SK-N-SH (cell line): ENCODE measurements at regions not wholly inside any gene's neighbourhood (a gene's known extent, or its start where the extent isn't known, plus 50 kb on each side); places are given as distances from the start of the nearest gene placed in this dataset.

Source experiments
- CTCF ChIA-PET: fragments of 300-600, 350-600 bp; formaldehyde crosslinking; extraction: SDS; loops from one replicate; lab custom pipeline; 2021; lab: Yijun Ruan, JAX
- POLR2A ChIA-PET: fragments of 350-600 bp; sonication (Branson Sonifier 250); formaldehyde crosslinking; extraction: SDS; loops from one replicate; lab custom pipeline; 2020; ENCODE audit warnings: antibody characterized with exemption, inconsistent platforms; lab: Yijun Ruan, JAX
- DNase-seq: peaks from one replicate; pipeline ENCODE4 v3.0.0; 2012
- H2AFZ ChIP-seq: fragments of 200-600 bp; sonication (generic); 2 replicates; pipeline ENCODE4 v1.8.1; 2016; ENCODE audit warnings: antibody characterized with exemption, mild to moderate bottlenecking, low read depth
- H3F3A ChIP-seq: fragments of 200-600 bp; sonication (generic); replicated peaks from 2 replicates; pipeline ENCODE3; 2016; ENCODE audit warnings: antibody characterized with exemption, mild to moderate bottlenecking; ENCODE audit not compliant: insufficient read depth
- H3K27ac ChIP-seq, 2 experiments: fragments of 200-500 bp in 1 of 2; fragments of 200-600 bp in 1 of 2; sonication (Bioruptor generic) in 1 of 2; sonication (generic), shearing (Covaris generic) in 1 of 2; 2 replicates each; pipeline versions ENCODE4 v1.5.1 to v1.6.1; 2014 to 2016; ENCODE audit warnings: low read depth in 2 of 2, inconsistent platforms in 1 of 2, low read length in 1 of 2, mild to moderate bottlenecking in 1 of 2, mixed read lengths in 1 of 2
- H3K27me3 ChIP-seq: fragments of 200-600 bp; sonication (generic), shearing (Covaris generic); 2 replicates; pipeline ENCODE4 v1.6.1; 2016; ENCODE audit warnings: mixed run types; ENCODE audit not compliant: insufficient read depth
- H3K36me3 ChIP-seq, 2 experiments: fragments of 200-500 bp in 1 of 2; fragments of 200-600 bp in 1 of 2; sonication (Bioruptor generic) in 1 of 2; sonication (generic) in 1 of 2; replicated peaks in 1 of 2; 2 replicates each; pipeline versions ENCODE3 to v1.5.1; 2014 to 2016; ENCODE audit warnings: low read length in 1 of 2, mild to moderate bottlenecking in 1 of 2; ENCODE audit not compliant: insufficient read depth in 2 of 2, control insufficient read depth in 1 of 2
- H3K4me1 ChIP-seq, 2 experiments: fragments of 200-500 bp in 1 of 2; fragments of 200-600 bp in 1 of 2; sonication (Bioruptor generic) in 1 of 2; sonication (generic), shearing (Covaris generic) in 1 of 2; 2 replicates each; pipeline versions ENCODE4 v1.5.1 to v1.6.1; 2014 to 2016; ENCODE audit warnings: low read depth in 1 of 2, low read length in 1 of 2, mixed run types in 1 of 2; ENCODE audit not compliant: insufficient read depth in 2 of 2, control insufficient read depth in 1 of 2
- H3K4me2 ChIP-seq: fragments of 200-600 bp; sonication (generic), shearing (Covaris generic); 2 replicates; pipeline ENCODE4 v1.6.1; 2017; ENCODE audit warnings: mixed run types
- H3K4me3 ChIP-seq, 2 experiments: fragments of 200-500 bp in 1 of 2; fragments of 200-600 bp in 1 of 2; sonication (Bioruptor generic) in 1 of 2; sonication (generic), shearing (Covaris generic) in 1 of 2; 2 replicates each; pipeline versions ENCODE4 v1.5.1 to v1.8.1; 2014 to 2016; ENCODE audit warnings: low read depth in 2 of 2, inconsistent platforms in 1 of 2, low read length in 1 of 2, mild to moderate bottlenecking in 1 of 2, mixed read lengths in 1 of 2, moderate library complexity in 1 of 2
- H3K79me2 ChIP-seq: fragments of 200-600 bp; sonication (generic); 2 replicates; pipeline ENCODE4 v1.8.1; 2017; ENCODE audit warnings: mild to moderate bottlenecking; ENCODE audit not compliant: insufficient read depth
- H3K9ac ChIP-seq: fragments of 200-600 bp; sonication (generic); 2 replicates; pipeline ENCODE4 v1.6.1; 2017; ENCODE audit warnings: mixed run types
- H3K9me2 ChIP-seq: fragments of 200-600 bp; sonication (generic); 2 replicates; pipeline ENCODE4 v1.6.1; 2017; ENCODE audit warnings: mixed run types
- H3K9me3 ChIP-seq: fragments of 200-600 bp; sonication (generic); 2 replicates; pipeline ENCODE4 v1.6.1; 2017; ENCODE audit warnings: mixed run types, mild to moderate bottlenecking, moderate library complexity
- H4K20me1 ChIP-seq: fragments of 200-600 bp; sonication (generic); 2 replicates; pipeline ENCODE4 v1.6.1; 2017; ENCODE audit warnings: mild to moderate bottlenecking, mixed run types; ENCODE audit not compliant: insufficient read depth
- ELF1 ChIP-seq: IDR thresholded peaks from 2 replicates; pipeline ENCODE4 v1.4.0; 2012
- EZH2phosphoT487 ChIP-seq: fragments of 200-600 bp; sonication (generic); IDR thresholded peaks from 2 replicates; pipeline ENCODE4 v1.6.1; 2017; ENCODE audit warnings: low read depth, mixed run types, mild to moderate bottlenecking, antibody characterized with exemption, moderate library complexity, borderline replicate concordance
- FOXJ3 ChIP-seq: sonication (generic); formaldehyde crosslinking; IDR thresholded peaks from 2 replicates; pipeline ENCODE4 v1.5.1; 2020; ENCODE audit warnings: mild to moderate bottlenecking, missing genetic modification reagents
- FOXM1 ChIP-seq: IDR thresholded peaks from 2 replicates; pipeline ENCODE4 v1.4.0; 2012; ENCODE audit warnings: low read depth, mild to moderate bottlenecking
- GATA2 ChIP-seq: sonication (generic); formaldehyde crosslinking; IDR thresholded peaks from 2 replicates; pipeline ENCODE4 v1.5.0; 2020; ENCODE audit warnings: mild to moderate bottlenecking, missing genetic modification reagents
- IRF3 ChIP-seq: fragments of 150-350 bp; IDR thresholded peaks from 2 replicates; pipeline ENCODE4 v1.6.1; 2016; ENCODE audit warnings: mild to moderate bottlenecking, low read depth, low read length
- JUND ChIP-seq: IDR thresholded peaks from 2 replicates; pipeline ENCODE4 v1.4.0; 2012
- NFIC ChIP-seq: IDR thresholded peaks from 2 replicates; pipeline ENCODE4 v1.4.0; 2012; ENCODE audit warnings: borderline replicate concordance
- RAD21 ChIP-seq: IDR thresholded peaks from 2 replicates; pipeline ENCODE4 v1.6.1; 2012; ENCODE audit warnings: mild to moderate bottlenecking, low read length
- REST ChIP-seq: IDR thresholded peaks from 2 replicates; pipeline ENCODE4 v1.6.1; 2012; ENCODE audit warnings: mild to moderate bottlenecking, low read depth, low read length, moderate library complexity
- RFX5 ChIP-seq: IDR thresholded peaks from 2 replicates; pipeline ENCODE4 v1.6.1; 2012; ENCODE audit warnings: mild to moderate bottlenecking, improper control_type of control experiment, low read length
- RXRA ChIP-seq: IDR thresholded peaks from 2 replicates; pipeline ENCODE4 v1.4.0; 2012; ENCODE audit warnings: low read depth, mild to moderate bottlenecking, borderline replicate concordance
- SMC3 ChIP-seq: IDR thresholded peaks from 2 replicates; pipeline ENCODE4 v1.6.1; 2012; ENCODE audit warnings: low read depth, low read length, improper control_type of control experiment
- TCF12 ChIP-seq: IDR thresholded peaks from 2 replicates; pipeline ENCODE4 v1.4.0; 2012
- TEAD4 ChIP-seq: IDR thresholded peaks from 2 replicates; pipeline ENCODE4 v1.4.0; 2012; ENCODE audit warnings: mild to moderate bottlenecking, borderline replicate concordance; ENCODE audit not compliant: insufficient read depth
- USF1 ChIP-seq: IDR thresholded peaks from 2 replicates; pipeline ENCODE4 v1.4.0; 2012; ENCODE audit warnings: low read depth, borderline replicate concordance
- USF2 ChIP-seq: fragments of 150-350 bp; IDR thresholded peaks from 2 replicates; pipeline ENCODE4 v1.6.1; 2017; ENCODE audit warnings: antibody characterized with exemption, low read length, low read depth, borderline replicate concordance
- YY1 ChIP-seq: IDR thresholded peaks from 2 replicates; pipeline ENCODE4 v1.4.0; 2012; ENCODE audit warnings: low read depth, mild to moderate bottlenecking
- WGBS: methylation state at CpG from one replicate; pipeline ENCODE4 v1.1.6; 2017; ENCODE audit warnings: low lambda C conversion rate; 5-methylcytosine and 5-hydroxymethylcytosine counted together

GRCh38 chr17:72311004-72311403 lies 190.2 kb downstream of the SOX9 start:
- no peaks in the 10 kb centered on the region for H3F3A ChIP-seq
- no peak overlapping the region for H3K27ac ChIP-seq
- no peaks in the 10 kb centered on the region for H3K9me3 ChIP-seq
- ChIA-PET CTCF (interaction anchor here (0.6 to 0.8 kb wide), 3 partner anchors 12 to 119 kb away, joined by 3 read pairs; no protein-coding TSS in a partner anchor), POLR2A (no interaction called here)
- DNase-seq, result no peak
- H3K27me3 ChIP-seq, result no peaks in the 10 kb centered on the region
- H3K4me2 ChIP-seq, result no peak overlapping the region
- H4K20me1 ChIP-seq, result no peaks in the 10 kb centered on the region
- H3K9me2 ChIP-seq, result no peaks in the 10 kb centered on the region
- 100% methylated on average over 1 of the region's 1 CpG for WGBS
- H2AFZ ChIP-seq, result no peak overlapping the region
- H3K4me1 ChIP-seq, result no peaks in the 10 kb centered on the region
- no peaks in the 10 kb centered on the region for H3K79me2 ChIP-seq
- H3K9ac ChIP-seq, result no peak overlapping the region
- H3K36me3 ChIP-seq, result no peaks in the 10 kb centered on the region
- TF ChIP-seq RFX5 (no peak), IRF3 (no peak), REST (no peak), RXRA (no peak), FOXJ3 (no peak), YY1 (no peak), RAD21 (no peak), USF1 (no peak), FOXM1 (no peak), ELF1 (no peak), TEAD4 (no peak), USF2 (no peak), NFIC (no peak), GATA2 (CRISPR knock-in tag) (no peak), TCF12 (no peak), JUND (no peak), SMC3 (no peak), EZH2phosphoT487 (no peak)
- H3K4me3 ChIP-seq, result no peak overlapping the region
